Fibroblast of lung (primary cell): ENCODE measurements at regions not wholly inside any gene's neighbourhood (a gene's known extent, or its start where the extent isn't known, plus 50 kb on each side); places are given as distances from the start of the nearest gene placed in this dataset.
A peak's percentile ranks its signal among the peaks of the same experiment; 100 is the strongest.

Source experiments
- DNase-seq, 2 donors: peaks; one replicate each; pipeline versions ENCODE4 v3.0.0 to v3.0.0-alpha.2; 2010; ENCODE audit warnings: low read depth in 2 of 2
- H2AFZ ChIP-seq: 2 replicates; pipeline ENCODE4 v1.5.1; 2012; ENCODE audit warnings: low read length, control low read depth, inconsistent platforms
- H3K27ac ChIP-seq: 2 replicates; pipeline ENCODE4 v1.5.1; 2011; ENCODE audit warnings: low read length, control low read depth; ENCODE audit not compliant: insufficient read depth
- H3K27me3 ChIP-seq: 2 replicates; pipeline ENCODE4 v1.5.1; 2011; ENCODE audit warnings: mild to moderate bottlenecking, low read length; ENCODE audit not compliant: control insufficient read depth, insufficient read depth
- H3K36me3 ChIP-seq: 2 replicates; pipeline ENCODE4 v1.5.1; 2011; ENCODE audit warnings: low read length; ENCODE audit not compliant: control insufficient read depth, insufficient read depth
- H3K4me1 ChIP-seq: 2 replicates; pipeline ENCODE4 v1.5.1; 2011; ENCODE audit warnings: low read length; ENCODE audit not compliant: control insufficient read depth, insufficient read depth; ENCODE audit errors: extremely low read depth
- H3K4me2 ChIP-seq: 2 replicates; pipeline ENCODE4 v1.5.1; 2011; ENCODE audit warnings: low read length, control low read depth; ENCODE audit not compliant: insufficient read depth; ENCODE audit errors: extremely low read depth
- H3K4me3 ChIP-seq, 4 experiments: fragments of 200-600 bp in 1 of 4; sonication (generic) in 1 of 4; replicated peaks in 1 of 4; 2 replicates each; pipeline ENCODE4 v1.5.1; 2011 to 2016; ENCODE audit warnings: low read length in 4 of 4, low read depth in 3 of 4, mild to moderate bottlenecking in 3 of 4, control low read depth in 2 of 4, inconsistent platforms in 1 of 4, mixed read lengths in 1 of 4; ENCODE audit not compliant: insufficient read depth in 1 of 4; ENCODE audit errors: control extremely low read depth in 1 of 4
- H3K79me2 ChIP-seq: 2 replicates; pipeline ENCODE4 v1.5.1; 2012; ENCODE audit warnings: mild to moderate bottlenecking, low read length, inconsistent platforms; ENCODE audit not compliant: control insufficient read depth, insufficient read depth
- H3K9ac ChIP-seq: 2 replicates; pipeline ENCODE4 v1.5.1; 2011; ENCODE audit warnings: mild to moderate bottlenecking, low read length, control low read depth; ENCODE audit not compliant: insufficient read depth
- H3K9me3 ChIP-seq: 2 replicates; pipeline ENCODE4 v1.5.1; 2012; ENCODE audit warnings: low read depth, low read length; ENCODE audit not compliant: control insufficient read depth, insufficient read depth
- H4K20me1 ChIP-seq: 2 replicates; pipeline ENCODE4 v1.5.1; 2011; ENCODE audit warnings: low read length; ENCODE audit not compliant: control insufficient read depth, insufficient read depth; ENCODE audit errors: extremely low read depth
- EZH2 ChIP-seq: IDR thresholded peaks from 2 replicates; pipeline ENCODE4 v1.5.1; 2012; ENCODE audit warnings: low read length, control low read depth, mild to moderate bottlenecking; ENCODE audit errors: missing control alignments
- TF ChIP-seq, protein P1 (sequence below), 2 donors: IDR thresholded peaks in 1 of 2; conservative IDR thresholded peaks in 1 of 2; 1 replicate in 1 of 2; 2 replicates in 1 of 2; pipeline ENCODE4 v1.5.1; 2011 to 2012; ENCODE audit warnings: low read length in 2 of 2, control low read depth in 1 of 2, inconsistent platforms in 1 of 2, low read depth in 1 of 2, mild to moderate bottlenecking in 1 of 2

DNA sequence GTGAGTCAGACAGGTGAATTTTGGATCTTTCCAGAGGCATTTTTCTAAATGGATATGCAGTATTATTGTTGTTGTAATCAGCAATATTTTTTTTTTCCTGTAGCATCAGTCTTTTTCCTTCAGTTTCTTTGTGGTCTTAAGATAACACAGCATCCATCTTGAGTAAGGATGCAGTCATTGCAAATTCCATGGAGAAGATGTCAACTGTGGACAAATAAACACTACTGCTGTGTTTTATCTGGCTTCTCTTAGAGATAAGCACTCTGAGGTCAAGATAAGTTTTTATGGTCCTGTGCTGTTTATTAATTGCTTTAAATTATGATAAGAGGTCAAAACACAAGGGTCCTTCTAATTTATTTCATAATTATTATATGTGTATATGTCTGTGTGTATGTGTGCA, 1255.7 kb downstream of the ADGRL3 start:
- peak in 1 of 2 donors; percentile 9 for DNase-seq
- Histone ChIP-seq H3K9ac (no peak overlapping the region), H3K27me3 (no peaks in the 10 kb centered on the region), H3K4me3 (no peak overlapping the region), H3K36me3 (no peaks in the 10 kb centered on the region), H2AFZ (no peak overlapping the region), H3K79me2 (no peaks in the 10 kb centered on the region), H3K9me3 (no peaks in the 10 kb centered on the region), H4K20me1 (no peaks in the 10 kb centered on the region), H3K27ac (no peak overlapping the region), H3K4me1 (no peaks in the 10 kb centered on the region), H3K4me2 (no peak overlapping the region)
- TF ChIP-seq, protein P1, sequence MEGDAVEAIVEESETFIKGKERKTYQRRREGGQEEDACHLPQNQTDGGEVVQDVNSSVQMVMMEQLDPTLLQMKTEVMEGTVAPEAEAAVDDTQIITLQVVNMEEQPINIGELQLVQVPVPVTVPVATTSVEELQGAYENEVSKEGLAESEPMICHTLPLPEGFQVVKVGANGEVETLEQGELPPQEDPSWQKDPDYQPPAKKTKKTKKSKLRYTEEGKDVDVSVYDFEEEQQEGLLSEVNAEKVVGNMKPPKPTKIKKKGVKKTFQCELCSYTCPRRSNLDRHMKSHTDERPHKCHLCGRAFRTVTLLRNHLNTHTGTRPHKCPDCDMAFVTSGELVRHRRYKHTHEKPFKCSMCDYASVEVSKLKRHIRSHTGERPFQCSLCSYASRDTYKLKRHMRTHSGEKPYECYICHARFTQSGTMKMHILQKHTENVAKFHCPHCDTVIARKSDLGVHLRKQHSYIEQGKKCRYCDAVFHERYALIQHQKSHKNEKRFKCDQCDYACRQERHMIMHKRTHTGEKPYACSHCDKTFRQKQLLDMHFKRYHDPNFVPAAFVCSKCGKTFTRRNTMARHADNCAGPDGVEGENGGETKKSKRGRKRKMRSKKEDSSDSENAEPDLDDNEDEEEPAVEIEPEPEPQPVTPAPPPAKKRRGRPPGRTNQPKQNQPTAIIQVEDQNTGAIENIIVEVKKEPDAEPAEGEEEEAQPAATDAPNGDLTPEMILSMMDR (conservative IDR thresholded peaks at IDR 0.05 in 1 of 2, IDR thresholded peaks at IDR 0.05 in 1 of 2; ENCODE audit: low read depth in 1 of 2, low read length in 2 of 2): no peak
- TF ChIP-seq EZH2: no peak

DNA sequence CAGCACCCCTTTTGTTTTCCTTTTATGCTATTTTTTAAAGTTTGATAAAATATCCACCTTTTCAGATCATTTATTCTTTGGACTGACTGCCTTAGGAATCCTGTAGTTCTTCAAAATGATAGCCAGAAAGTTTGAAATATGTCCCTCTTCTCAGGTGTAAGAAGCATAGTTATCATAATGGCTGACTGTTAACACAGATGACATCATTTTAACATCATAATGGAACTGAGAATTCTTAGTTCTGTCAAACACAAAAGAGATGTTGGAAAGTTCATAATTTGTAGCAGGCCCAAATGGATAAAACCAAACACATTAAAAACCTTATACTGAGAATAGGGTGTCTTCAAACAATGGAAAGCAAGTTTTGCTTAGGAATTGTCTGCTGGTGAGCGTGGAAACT, 1254.4 kb downstream of the ADGRL3 start:
- H3K79me2 ChIP-seq: no peaks in the 10 kb centered on the region
- H3K9ac ChIP-seq: no peak overlapping the region
- TF ChIP-seq, protein P1 (conservative IDR thresholded peaks at IDR 0.05 in 1 of 2, IDR thresholded peaks at IDR 0.05 in 1 of 2; ENCODE audit: low read depth in 1 of 2, low read length in 2 of 2): no peak
- TF ChIP-seq EZH2: no peak
- no peaks in the 10 kb centered on the region for H3K27me3 ChIP-seq
- H3K4me2 ChIP-seq: no peak overlapping the region
- no peaks in the 10 kb centered on the region for H3K9me3 ChIP-seq
- no peaks in the 10 kb centered on the region for H3K36me3 ChIP-seq
- no peak for DNase-seq
- H3K4me3 ChIP-seq: no peak overlapping the region
- no peak overlapping the region for H2AFZ ChIP-seq
- H3K27ac ChIP-seq: no peak overlapping the region
- H4K20me1 ChIP-seq: no peaks in the 10 kb centered on the region
- no peaks in the 10 kb centered on the region for H3K4me1 ChIP-seq

DNA sequence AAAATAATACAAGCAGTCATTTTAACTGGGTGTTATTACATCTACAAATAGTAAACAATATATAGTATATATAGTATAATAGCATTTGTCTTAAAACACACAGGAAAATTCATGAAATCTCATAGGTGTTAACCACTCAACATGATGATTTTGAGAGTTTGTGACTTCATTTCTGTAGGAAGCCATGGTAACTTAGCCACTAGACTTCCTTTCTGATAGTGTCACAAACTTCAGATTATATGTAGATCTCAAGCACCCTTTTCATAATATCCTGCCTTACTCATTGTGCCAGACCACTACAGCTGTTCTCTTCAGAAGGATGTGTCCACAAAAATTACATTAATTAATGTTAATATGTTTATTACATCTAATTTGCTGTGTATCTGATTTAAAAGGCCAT, 1250.6 kb downstream of the ADGRL3 start:
- Histone ChIP-seq H3K4me2 (no peak overlapping the region), H3K36me3 (no peaks in the 10 kb centered on the region), H4K20me1 (no peaks in the 10 kb centered on the region), H3K27ac (no peak overlapping the region), H3K79me2 (no peaks in the 10 kb centered on the region), H3K27me3 (no peaks in the 10 kb centered on the region), H3K4me1 (no peaks in the 10 kb centered on the region), H3K9me3 (no peaks in the 10 kb centered on the region), H3K4me3 (no peak overlapping the region), H2AFZ (no peak overlapping the region), H3K9ac (no peak overlapping the region)
- TF ChIP-seq, protein P1 (conservative IDR thresholded peaks at IDR 0.05 in 1 of 2, IDR thresholded peaks at IDR 0.05 in 1 of 2; ENCODE audit: low read depth in 1 of 2, low read length in 2 of 2): no peak
- TF ChIP-seq EZH2: no peak
- no peak for DNase-seq
